ENCODE measurements at regions not wholly inside any gene's neighbourhood (a gene's known extent, or its start where the extent isn't known, plus 50 kb on each side); places are given as distances from the start of the nearest gene placed in this dataset.

DNA sequence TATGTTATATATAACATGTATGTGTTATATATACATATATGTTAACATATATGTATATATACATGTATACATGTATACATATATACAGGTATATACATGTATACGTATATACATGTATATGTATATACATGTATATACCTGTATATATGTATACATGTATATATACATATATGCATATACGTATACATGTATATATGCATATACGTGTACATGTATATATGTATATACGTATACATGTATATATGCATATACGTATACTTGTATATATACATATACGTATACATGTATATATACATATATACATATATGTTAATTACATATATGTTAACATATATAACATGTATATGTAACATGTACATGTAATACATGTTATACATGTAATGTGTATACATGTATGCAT lies 1077.3 kb upstream of the ADGRL3 start:
- TF ChIP-seq, protein P1, sequence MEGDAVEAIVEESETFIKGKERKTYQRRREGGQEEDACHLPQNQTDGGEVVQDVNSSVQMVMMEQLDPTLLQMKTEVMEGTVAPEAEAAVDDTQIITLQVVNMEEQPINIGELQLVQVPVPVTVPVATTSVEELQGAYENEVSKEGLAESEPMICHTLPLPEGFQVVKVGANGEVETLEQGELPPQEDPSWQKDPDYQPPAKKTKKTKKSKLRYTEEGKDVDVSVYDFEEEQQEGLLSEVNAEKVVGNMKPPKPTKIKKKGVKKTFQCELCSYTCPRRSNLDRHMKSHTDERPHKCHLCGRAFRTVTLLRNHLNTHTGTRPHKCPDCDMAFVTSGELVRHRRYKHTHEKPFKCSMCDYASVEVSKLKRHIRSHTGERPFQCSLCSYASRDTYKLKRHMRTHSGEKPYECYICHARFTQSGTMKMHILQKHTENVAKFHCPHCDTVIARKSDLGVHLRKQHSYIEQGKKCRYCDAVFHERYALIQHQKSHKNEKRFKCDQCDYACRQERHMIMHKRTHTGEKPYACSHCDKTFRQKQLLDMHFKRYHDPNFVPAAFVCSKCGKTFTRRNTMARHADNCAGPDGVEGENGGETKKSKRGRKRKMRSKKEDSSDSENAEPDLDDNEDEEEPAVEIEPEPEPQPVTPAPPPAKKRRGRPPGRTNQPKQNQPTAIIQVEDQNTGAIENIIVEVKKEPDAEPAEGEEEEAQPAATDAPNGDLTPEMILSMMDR (conservative IDR thresholded peaks at IDR 0.05 in 1 of 2, IDR thresholded peaks at IDR 0.05 in 1 of 2; ENCODE audit: extremely low read depth in 1 of 2, insufficient read depth in 1 of 2, low read depth in 1 of 2, low read length in 2 of 2) = no peak
- TF ChIP-seq EZH2 (IDR thresholded peaks at IDR 0.05; ENCODE audit: borderline replicate concordance, low read length) = no peak

All from mammary epithelial cell (primary cell).